ENCODE measurements at regions not wholly inside any gene's neighbourhood (a gene's known extent, or its start where the extent isn't known, plus 50 kb on each side); places are given as distances from the start of the nearest gene placed in this dataset.

GRCh38 chr3:18044191-18044590 is 301.8 kb upstream of the TBC1D5 start:
- Histone ChIP-seq H3K9ac (ENCODE audit: low read depth in 1 of 2, low read length in 2 of 2) (no peak overlapping the region), H3K27ac (ENCODE audit: low read depth, low read length) (no peak overlapping the region)

GRCh38 chr3:18036450-18036815 is 294.0 kb upstream of the TBC1D5 start:
- Histone ChIP-seq H3K27me3 (ENCODE audit: control insufficient read depth in 1 of 2, insufficient read depth in 2 of 2, low read length in 2 of 2) (no peaks in the 10 kb centered on the region), H3K4me1 (ENCODE audit: control insufficient read depth in 1 of 2, insufficient read depth in 2 of 2, low read length in 2 of 2) (no peaks in the 10 kb centered on the region), H3K27ac (ENCODE audit: low read depth, low read length) (no peak overlapping the region), H3K4me3 (ENCODE audit: low read depth in 1 of 2, low read length in 2 of 2) (no peak overlapping the region), H3K9me3 (ENCODE audit: control insufficient read depth in 1 of 2, low read length in 2 of 2) (no peaks in the 10 kb centered on the region), H3K36me3 (ENCODE audit: control insufficient read depth in 1 of 2, insufficient read depth in 2 of 2, low read length in 2 of 2) (no peaks in the 10 kb centered on the region), H3K9ac (ENCODE audit: low read depth in 1 of 2, low read length in 2 of 2) (no peak overlapping the region)

More at GRCh38 chr3:18044191-18044590, 301.8 kb upstream of the TBC1D5 start:
- Histone ChIP-seq H3K9me3 (ENCODE audit: control insufficient read depth in 1 of 2, low read length in 2 of 2) (no peaks in the 10 kb centered on the region), H3K4me3 (ENCODE audit: low read depth in 1 of 2, low read length in 2 of 2) (no peak overlapping the region), H3K27me3 (ENCODE audit: control insufficient read depth in 1 of 2, insufficient read depth in 2 of 2, low read length in 2 of 2) (no peaks in the 10 kb centered on the region), H3K4me1 (ENCODE audit: control insufficient read depth in 1 of 2, insufficient read depth in 2 of 2, low read length in 2 of 2) (no peaks in the 10 kb centered on the region), H3K36me3 (ENCODE audit: control insufficient read depth in 1 of 2, insufficient read depth in 2 of 2, low read length in 2 of 2) (no peaks in the 10 kb centered on the region)

GRCh38 chr3:18035641-18036449 is 293.4 kb upstream of the TBC1D5 start:
- Histone ChIP-seq H3K9me3 (ENCODE audit: control insufficient read depth in 1 of 2, low read length in 2 of 2) (no peaks in the 10 kb centered on the region), H3K4me1 (ENCODE audit: control insufficient read depth in 1 of 2, insufficient read depth in 2 of 2, low read length in 2 of 2) (no peaks in the 10 kb centered on the region)

DNA sequence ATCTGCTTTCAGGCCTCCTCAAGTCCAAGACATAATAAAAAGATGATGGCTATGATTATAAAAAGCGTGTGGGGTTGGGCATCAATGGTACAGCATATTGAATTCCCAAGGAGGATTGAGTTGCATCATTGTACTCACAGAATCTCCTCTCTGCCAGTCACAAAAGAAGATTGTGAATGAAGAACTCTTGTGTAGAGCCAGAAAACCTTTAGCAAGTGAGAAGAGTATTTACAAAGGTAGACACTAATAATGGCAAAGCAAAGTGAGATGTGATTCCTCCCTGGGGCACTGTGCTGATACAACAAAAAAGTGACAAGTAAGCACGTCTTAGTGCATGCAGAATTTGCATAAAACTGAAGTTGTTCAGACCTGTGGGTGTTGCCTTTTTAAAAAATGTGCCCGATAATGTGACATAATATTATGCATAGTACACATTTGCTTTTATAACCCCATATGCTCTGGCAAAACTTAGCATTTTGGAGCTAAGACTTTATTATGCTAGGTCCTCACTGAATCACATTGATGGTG is 291.2 kb upstream of the TBC1D5 start:
- no peak overlapping the region for H3K4me3 ChIP-seq (ENCODE audit: low read depth in 1 of 2, low read length in 2 of 2)
- H3K9me3 ChIP-seq (ENCODE audit: control insufficient read depth in 1 of 2, low read length in 2 of 2) = no peaks in the 10 kb centered on the region
- H3K4me1 ChIP-seq (ENCODE audit: control insufficient read depth in 1 of 2, insufficient read depth in 2 of 2, low read length in 2 of 2) = no peaks in the 10 kb centered on the region
- H3K36me3 ChIP-seq (ENCODE audit: control insufficient read depth in 1 of 2, insufficient read depth in 2 of 2, low read length in 2 of 2) = no peaks in the 10 kb centered on the region
- H3K27ac ChIP-seq (ENCODE audit: low read depth, low read length) = no peak overlapping the region
- no peak overlapping the region for H3K9ac ChIP-seq (ENCODE audit: low read depth in 1 of 2, low read length in 2 of 2)
- no peaks in the 10 kb centered on the region for H3K27me3 ChIP-seq (ENCODE audit: control insufficient read depth in 1 of 2, insufficient read depth in 2 of 2, low read length in 2 of 2)

More at GRCh38 chr3:18035641-18036449, 293.4 kb upstream of the TBC1D5 start:
- Histone ChIP-seq H3K27ac (ENCODE audit: low read depth, low read length) (no peak overlapping the region), H3K36me3 (ENCODE audit: control insufficient read depth in 1 of 2, insufficient read depth in 2 of 2, low read length in 2 of 2) (no peaks in the 10 kb centered on the region), H3K9ac (ENCODE audit: low read depth in 1 of 2, low read length in 2 of 2) (no peak overlapping the region), H3K27me3 (ENCODE audit: control insufficient read depth in 1 of 2, insufficient read depth in 2 of 2, low read length in 2 of 2) (no peaks in the 10 kb centered on the region), H3K4me3 (ENCODE audit: low read depth in 1 of 2, low read length in 2 of 2) (no peak overlapping the region)

GRCh38 chr3:18030371-18030870 is 288.0 kb upstream of the TBC1D5 start:
- H3K36me3 ChIP-seq (ENCODE audit: control insufficient read depth in 1 of 2, insufficient read depth in 2 of 2, low read length in 2 of 2) = no peaks in the 10 kb centered on the region
- H3K27me3 ChIP-seq (ENCODE audit: control insufficient read depth in 1 of 2, insufficient read depth in 2 of 2, low read length in 2 of 2) = no peaks in the 10 kb centered on the region
- no peak overlapping the region for H3K27ac ChIP-seq (ENCODE audit: low read depth, low read length)
- no peak overlapping the region for H3K9ac ChIP-seq (ENCODE audit: low read depth in 1 of 2, low read length in 2 of 2)
- H3K4me3 ChIP-seq (ENCODE audit: low read depth in 1 of 2, low read length in 2 of 2) = no peak overlapping the region
- H3K4me1 ChIP-seq (ENCODE audit: control insufficient read depth in 1 of 2, insufficient read depth in 2 of 2, low read length in 2 of 2) = no peaks in the 10 kb centered on the region
- H3K9me3 ChIP-seq (ENCODE audit: control insufficient read depth in 1 of 2, low read length in 2 of 2) = no peaks in the 10 kb centered on the region

DNA sequence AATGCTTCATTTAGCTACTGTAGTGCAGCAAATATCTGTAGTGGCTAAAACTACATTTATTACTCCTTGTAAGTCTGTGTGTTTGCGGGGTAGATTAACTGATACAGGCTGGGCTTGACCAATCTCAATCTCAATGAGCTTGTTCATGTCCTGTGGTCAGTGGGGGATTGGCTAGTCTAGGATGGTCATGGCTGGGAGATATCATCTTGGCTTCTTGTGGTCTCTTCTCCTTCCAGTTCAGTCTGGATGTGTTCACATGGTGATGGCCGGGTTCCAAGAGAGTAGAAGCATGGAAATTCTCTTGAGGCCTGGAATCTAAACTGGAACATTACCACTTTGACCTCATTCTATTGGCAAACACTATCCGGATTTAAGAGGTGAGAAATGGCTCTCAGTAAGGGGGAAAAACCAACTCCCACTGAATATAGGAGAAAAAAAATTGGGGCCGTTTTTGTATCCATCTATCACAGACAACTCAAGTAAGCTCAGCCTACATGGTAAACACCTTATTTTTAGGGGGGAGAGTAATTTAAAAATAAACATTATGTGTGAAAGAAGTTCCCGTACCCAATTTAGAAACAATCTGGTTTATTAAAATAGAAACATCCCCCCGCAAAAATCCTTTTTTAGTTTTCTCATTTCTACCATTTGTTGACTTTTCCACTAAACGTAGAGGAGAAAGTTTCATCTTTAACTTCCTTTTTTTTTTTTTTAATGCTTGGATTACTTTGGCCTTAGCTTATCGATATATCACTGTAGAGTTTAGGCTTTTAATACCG is 284.9 kb upstream of the TBC1D5 start:
- H3K4me3 ChIP-seq (ENCODE audit: low read depth in 1 of 2, low read length in 2 of 2) = no peak overlapping the region
- no peak overlapping the region for H3K27ac ChIP-seq (ENCODE audit: low read depth, low read length)
- no peak overlapping the region for H3K9ac ChIP-seq (ENCODE audit: low read depth in 1 of 2, low read length in 2 of 2)
- H3K36me3 ChIP-seq (ENCODE audit: control insufficient read depth in 1 of 2, insufficient read depth in 2 of 2, low read length in 2 of 2) = no peaks in the 10 kb centered on the region
- no peaks in the 10 kb centered on the region for H3K4me1 ChIP-seq (ENCODE audit: control insufficient read depth in 1 of 2, insufficient read depth in 2 of 2, low read length in 2 of 2)
- no peaks in the 10 kb centered on the region for H3K27me3 ChIP-seq (ENCODE audit: control insufficient read depth in 1 of 2, insufficient read depth in 2 of 2, low read length in 2 of 2)
- no peaks in the 10 kb centered on the region for H3K9me3 ChIP-seq (ENCODE audit: control insufficient read depth in 1 of 2, low read length in 2 of 2)

DNA sequence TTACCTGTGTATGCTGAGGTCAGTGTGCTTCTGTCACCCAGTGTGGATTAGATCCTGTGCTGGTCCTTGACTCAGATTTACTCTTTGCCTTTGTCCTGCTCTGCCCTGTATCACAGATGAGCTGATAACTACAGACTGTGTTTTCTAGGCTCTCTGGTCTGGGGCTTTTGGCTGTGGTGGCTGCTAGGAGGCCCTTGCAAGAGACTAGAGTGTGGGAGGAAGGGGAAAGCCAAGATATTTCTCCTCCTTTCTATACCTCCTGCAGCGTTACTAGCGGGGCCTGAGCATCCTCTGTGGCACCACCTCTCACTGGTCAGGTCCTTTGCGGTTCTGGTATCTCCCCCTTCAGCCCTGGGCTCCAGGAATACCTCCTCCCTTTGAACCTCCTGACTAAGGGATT is 282.3 kb upstream of the TBC1D5 start:
- no peak overlapping the region for H3K27ac ChIP-seq (ENCODE audit: low read depth, low read length)
- H3K4me1 ChIP-seq (ENCODE audit: control insufficient read depth in 1 of 2, insufficient read depth in 2 of 2, low read length in 2 of 2) = no peaks in the 10 kb centered on the region
- H3K9ac ChIP-seq (ENCODE audit: low read depth in 1 of 2, low read length in 2 of 2) = no peak overlapping the region
- H3K9me3 ChIP-seq (ENCODE audit: control insufficient read depth in 1 of 2, low read length in 2 of 2) = no peaks in the 10 kb centered on the region
- H3K4me3 ChIP-seq (ENCODE audit: low read depth in 1 of 2, low read length in 2 of 2) = no peak overlapping the region
- H3K36me3 ChIP-seq (ENCODE audit: control insufficient read depth in 1 of 2, insufficient read depth in 2 of 2, low read length in 2 of 2) = no peaks in the 10 kb centered on the region
- H3K27me3 ChIP-seq (ENCODE audit: control insufficient read depth in 1 of 2, insufficient read depth in 2 of 2, low read length in 2 of 2) = no peaks in the 10 kb centered on the region

DNA sequence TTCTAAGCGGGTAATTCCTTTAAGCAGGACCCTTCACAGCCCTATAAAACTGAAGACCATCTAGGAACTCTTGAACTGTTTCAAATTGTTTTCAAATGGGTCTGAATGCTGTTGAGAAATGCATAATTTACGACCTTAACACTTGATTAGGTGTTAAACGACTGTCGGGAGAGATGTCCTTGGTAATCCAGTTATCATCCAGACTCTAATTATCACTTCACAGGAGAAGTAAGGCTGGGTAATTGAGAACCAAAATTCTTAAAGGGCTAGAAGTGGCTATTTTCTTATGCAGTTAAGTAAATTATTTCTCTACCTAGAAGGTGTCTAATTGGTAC is 276.7 kb upstream of the TBC1D5 start:
- H3K9ac ChIP-seq (ENCODE audit: low read depth in 1 of 2, low read length in 2 of 2) = no peak overlapping the region
- no peak overlapping the region for H3K4me3 ChIP-seq (ENCODE audit: low read depth in 1 of 2, low read length in 2 of 2)
- H3K36me3 ChIP-seq (ENCODE audit: control insufficient read depth in 1 of 2, insufficient read depth in 2 of 2, low read length in 2 of 2) = no peaks in the 10 kb centered on the region
- H3K27ac ChIP-seq (ENCODE audit: low read depth, low read length) = no peak overlapping the region
- H3K9me3 ChIP-seq (ENCODE audit: control insufficient read depth in 1 of 2, low read length in 2 of 2) = no peaks in the 10 kb centered on the region
- peaks cover 0 to 2% of the 10 kb centered on the region in 2 donors for H3K27me3 ChIP-seq (ENCODE audit: control insufficient read depth in 1 of 2, insufficient read depth in 2 of 2, low read length in 2 of 2)
- H3K4me1 ChIP-seq (ENCODE audit: control insufficient read depth in 1 of 2, insufficient read depth in 2 of 2, low read length in 2 of 2) = no peaks in the 10 kb centered on the region

- H3K9me3 ChIP-seq (ENCODE audit: control insufficient read depth in 1 of 2, low read length in 2 of 2) = no peaks in the 10 kb centered on the region
- H3K36me3 ChIP-seq (ENCODE audit: control insufficient read depth in 1 of 2, insufficient read depth in 2 of 2, low read length in 2 of 2) = no peaks in the 10 kb centered on the region
- H3K27ac ChIP-seq (ENCODE audit: low read depth, low read length) = no peak overlapping the region
- H3K27me3 ChIP-seq (ENCODE audit: control insufficient read depth in 1 of 2, insufficient read depth in 2 of 2, low read length in 2 of 2) = peaks cover 0 to 2% of the 10 kb centered on the region in 2 donors
- H3K4me1 ChIP-seq (ENCODE audit: control insufficient read depth in 1 of 2, insufficient read depth in 2 of 2, low read length in 2 of 2) = no peaks in the 10 kb centered on the region
- no peak overlapping the region for H3K4me3 ChIP-seq (ENCODE audit: low read depth in 1 of 2, low read length in 2 of 2)
- H3K9ac ChIP-seq (ENCODE audit: low read depth in 1 of 2, low read length in 2 of 2) = no peak overlapping the region
Measured at GRCh38 chr3:18018491-18019160, 276.2 kb upstream of the TBC1D5 start.

DNA sequence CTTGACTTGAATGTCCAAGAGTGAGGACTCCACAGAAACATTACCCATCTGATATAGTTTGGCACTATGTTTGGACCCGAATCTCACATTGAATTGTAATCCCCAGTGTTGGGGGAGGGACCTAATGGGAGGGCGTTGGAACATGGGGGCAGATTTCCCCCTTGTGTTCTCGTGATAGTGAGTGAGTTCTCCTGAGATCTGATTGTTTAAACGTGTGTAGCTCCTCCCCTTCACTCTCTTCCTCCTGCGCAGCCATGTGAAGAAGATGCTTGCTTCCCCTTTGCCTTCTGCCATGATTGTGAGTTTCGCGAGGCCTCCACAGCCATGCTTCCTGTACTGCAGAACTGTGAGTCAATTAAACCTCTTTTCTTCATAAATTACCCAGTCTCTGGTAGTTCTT is 273.9 kb upstream of the TBC1D5 start:
- Histone ChIP-seq H3K36me3 (ENCODE audit: control insufficient read depth in 1 of 2, insufficient read depth in 2 of 2, low read length in 2 of 2) (no peaks in the 10 kb centered on the region), H3K9ac (ENCODE audit: low read depth in 1 of 2, low read length in 2 of 2) (no peak overlapping the region), H3K27me3 (ENCODE audit: control insufficient read depth in 1 of 2, insufficient read depth in 2 of 2, low read length in 2 of 2) (peaks cover 0 to 2% of the 10 kb centered on the region in 2 donors), H3K4me1 (ENCODE audit: control insufficient read depth in 1 of 2, insufficient read depth in 2 of 2, low read length in 2 of 2) (no peaks in the 10 kb centered on the region), H3K9me3 (ENCODE audit: control insufficient read depth in 1 of 2, low read length in 2 of 2) (no peaks in the 10 kb centered on the region), H3K4me3 (ENCODE audit: low read depth in 1 of 2, low read length in 2 of 2) (no peak overlapping the region), H3K27ac (ENCODE audit: low read depth, low read length) (no peak overlapping the region)
